Panc1 (cell line): ENCODE measurements at regions not wholly inside any gene's neighbourhood (a gene's known extent, or its start where the extent isn't known, plus 50 kb on each side); places are given as distances from the start of the nearest gene placed in this dataset.

ENCODE experiments used
- ATAC-seq: fragments of 200-7000 bp; cut with Tn5 transposase; 2 replicates; pipeline ENCODE4 v1.9.1; 2020; ENCODE audit warnings: mild to moderate bottlenecking, moderate library complexity
- BruUV-seq: library from RNA; stranded (reverse); fragments of 400-500 nt; replicated peaks from 2 replicates; lab custom pipeline; 2021; lab: Mats Ljungman, UMichigan
- CTCF ChIA-PET: fragments of 300-600 bp; sonication (Branson Sonifier 250); formaldehyde crosslinking; loops from one replicate; lab custom pipeline; 2022; ENCODE audit warnings: antibody characterized with exemption; lab: Charles Lee
- POLR2A ChIA-PET: fragments of 300-600 bp; sonication (Branson Sonifier 250); formaldehyde crosslinking; loops from one replicate; lab custom pipeline; 2022; ENCODE audit warnings: antibody characterized with exemption; lab: Charles Lee
- DNase-seq: peaks from one replicate; pipeline ENCODE4 v3.0.0-alpha.2; 2010; ENCODE audit warnings: low read depth, low spot score
- H3K27ac ChIP-seq: 2 replicates; pipeline ENCODE4 v1.5.1; 2011; ENCODE audit warnings: mild to moderate bottlenecking, low read length, inconsistent platforms
- H3K27me3 ChIP-seq: fragments of 200-500 bp; sonication (Bioruptor generic); 2 replicates; pipeline ENCODE4 v1.6.0; 2014; ENCODE audit warnings: low read length, inconsistent platforms; ENCODE audit not compliant: control insufficient read depth, insufficient read depth
- H3K36me3 ChIP-seq: fragments of 200-500 bp; sonication (Bioruptor generic); 2 replicates; pipeline ENCODE4 v1.5.1; 2014; ENCODE audit warnings: inconsistent platforms, mild to moderate bottlenecking, low read length, moderate library complexity; ENCODE audit not compliant: control insufficient read depth, insufficient read depth
- H3K4me1 ChIP-seq: 2 replicates; pipeline ENCODE4 v1.5.1; 2011; ENCODE audit warnings: inconsistent platforms, mild to moderate bottlenecking, low read length, moderate library complexity; ENCODE audit not compliant: control insufficient read depth, insufficient read depth
- H3K4me3 ChIP-seq, 2 experiments: 2 replicates each; pipeline ENCODE4 v1.5.1; 2011 to 2012; ENCODE audit warnings: low read depth in 2 of 2, low read length in 2 of 2, mild to moderate bottlenecking in 2 of 2, inconsistent platforms in 1 of 2, moderate library complexity in 1 of 2
- H3K9me3 ChIP-seq: fragments of 200-500 bp; sonication (Bioruptor generic); 2 replicates; pipeline ENCODE4 v1.5.1; 2014; ENCODE audit warnings: low read depth, mild to moderate bottlenecking, inconsistent platforms, low read length, moderate library complexity; ENCODE audit not compliant: control insufficient read depth, insufficient read depth
- CTCF ChIP-seq: fragments of 450-650 bp; IDR thresholded peaks from 2 replicates; pipeline ENCODE4 v1.5.1; 2017; ENCODE audit warnings: mild to moderate bottlenecking
- POLR2AphosphoS5 ChIP-seq: IDR thresholded peaks from 2 replicates; pipeline ENCODE4 v1.6.1; 2012; ENCODE audit warnings: mild to moderate bottlenecking, low read depth, low read length, moderate library complexity
- REST ChIP-seq, 2 experiments: IDR thresholded peaks; 2 replicates each; pipeline ENCODE4 v1.6.1; 2011 to 2012; ENCODE audit warnings: low read depth in 2 of 2, control low read depth in 1 of 2, low read length in 1 of 2, mild to moderate bottlenecking in 1 of 2, moderate library complexity in 1 of 2; ENCODE audit not compliant: insufficient read depth in 1 of 2
- SIN3A ChIP-seq: IDR thresholded peaks from 2 replicates; pipeline ENCODE4 v1.6.1; 2012; ENCODE audit warnings: low read depth, mild to moderate bottlenecking, low read length, moderate library complexity, borderline replicate concordance; ENCODE audit not compliant: insufficient read depth
- TCF7L2 ChIP-seq: IDR thresholded peaks from 2 replicates; pipeline ENCODE4 v1.6.1; 2011; ENCODE audit warnings: mild to moderate bottlenecking, low read depth, low read length, inconsistent platforms
- in situ Hi-C: cut with HindIII; loops from 2 replicates; pipeline ENCODE4 v1.10.0; 2016; ENCODE audit warnings: low sequenced_read_pairs, low pct_unique_long_range_greater_than_20kb
- intact Hi-C: fragments of 100-400 bp; cut with micrococcal nuclease; formaldehyde crosslinking; loops from one replicate; pipeline ENCODE4 v1.10.0; 2022; ENCODE audit not compliant: unreplicated experiment

- Histone ChIP-seq H3K9me3 (no peaks in the 10 kb centered on the region; the same call in 1 of the 2 replicates), H3K27ac (no peak overlapping the region), H3K4me1 (no peaks in the 10 kb centered on the region), H3K36me3 (no peaks in the 10 kb centered on the region), H3K4me3 (no peak overlapping the region), H3K27me3 (no peaks in the 10 kb centered on the region)
- DNase-seq (no peak), ATAC-seq (no peak)
- in situ Hi-C loops (no loop called here), intact Hi-C loops (no loop called here)
- CTCF ChIA-PET: no interaction called here
- no peak for TF ChIP-seq SIN3A
- TF ChIP-seq CTCF: no peak
- no peak for TF ChIP-seq REST (IDR thresholded peaks at IDR 0.05; ENCODE audit: insufficient read depth in 1 of 2, low read depth in 2 of 2, low read length in 1 of 2)
- TF ChIP-seq TCF7L2: no peak
- no peak for TF ChIP-seq POLR2AphosphoS5
- POLR2A ChIA-PET: no interaction called here
- no TSS peak for BruUV-seq
Measured at GRCh38 chr6:67345946-67346345, 1289.1 kb upstream of the ADGRB3 start.

GRCh38 chr6:67336014-67336413 is 1299.1 kb upstream of the ADGRB3 start:
- DNase-seq (no peak), ATAC-seq (no peak)
- Histone ChIP-seq H3K4me1 (no peaks in the 10 kb centered on the region), H3K27me3 (no peaks in the 10 kb centered on the region), H3K9me3 (no peaks in the 10 kb centered on the region), H3K36me3 (no peaks in the 10 kb centered on the region), H3K27ac (no peak overlapping the region), H3K4me3 (no peak overlapping the region)
- TF ChIP-seq REST (IDR thresholded peaks at IDR 0.05; ENCODE audit: insufficient read depth in 1 of 2, low read depth in 2 of 2, low read length in 1 of 2) (no peak), SIN3A (no peak), POLR2AphosphoS5 (no peak), CTCF (no peak), TCF7L2 (no peak)
- POLR2A ChIA-PET: no interaction called here
- intact Hi-C loops (no loop called here), in situ Hi-C loops (no loop called here)
- BruUV-seq: no TSS peak
- CTCF ChIA-PET: no interaction called here
